ENCODE measurements at regions not wholly inside any gene's neighbourhood (a gene's known extent, or its start where the extent isn't known, plus 50 kb on each side); places are given as distances from the start of the nearest gene placed in this dataset.

DNA sequence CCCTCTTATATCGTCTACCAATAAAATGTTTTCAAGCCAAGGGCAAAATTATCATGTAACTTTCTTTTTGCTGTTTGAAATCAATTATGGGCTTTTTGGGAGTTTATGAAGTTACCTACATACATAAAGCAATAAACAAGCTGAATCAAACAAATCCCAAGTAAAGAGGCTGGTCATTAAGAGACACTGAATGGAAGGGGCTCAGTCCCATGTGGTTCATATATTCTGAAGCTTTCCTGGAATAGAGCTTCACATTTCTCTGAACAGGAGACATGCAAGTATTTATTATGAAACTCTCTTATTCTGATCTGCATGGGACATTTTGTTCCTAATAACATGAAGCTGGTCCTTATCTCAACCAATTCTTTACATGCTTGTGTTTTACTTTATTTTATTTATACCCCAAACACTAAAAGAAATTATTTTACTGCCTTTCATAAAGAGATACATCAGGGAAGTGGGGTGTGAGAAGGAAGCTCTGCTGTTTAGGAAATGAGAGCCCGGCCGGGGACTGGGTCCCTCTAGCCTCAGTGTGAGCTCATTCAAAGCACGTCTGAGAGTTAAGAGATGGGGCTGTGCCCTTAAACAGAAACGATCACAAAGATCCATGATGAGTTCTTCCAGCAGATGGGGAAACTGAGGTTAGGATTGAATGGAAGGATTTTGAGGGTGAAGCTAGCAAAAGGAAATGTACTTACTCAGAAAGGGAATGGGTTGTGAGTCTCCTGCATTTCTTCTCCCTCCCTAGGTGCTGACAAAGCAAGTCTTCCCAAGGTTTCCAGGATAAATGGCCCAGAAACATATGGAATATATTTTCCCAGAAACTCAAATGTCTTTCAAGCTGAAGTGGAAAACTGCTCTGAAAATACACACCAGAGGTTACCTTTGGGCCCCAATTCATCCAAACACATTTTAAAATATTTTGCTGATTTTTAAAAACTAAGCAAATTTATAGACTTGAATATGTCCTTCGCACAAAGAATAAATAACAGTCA lies 93.1 kb upstream of the LNX1 start:
- no peak for DNase-seq

- no peak for DNase-seq
Measured at GRCh38 chr4:53682908-53683307, 91.6 kb upstream of the LNX1 start.

GRCh38 chr4:53682196-53682595 lies 90.9 kb upstream of the LNX1 start:
- no peak for DNase-seq

DNA sequence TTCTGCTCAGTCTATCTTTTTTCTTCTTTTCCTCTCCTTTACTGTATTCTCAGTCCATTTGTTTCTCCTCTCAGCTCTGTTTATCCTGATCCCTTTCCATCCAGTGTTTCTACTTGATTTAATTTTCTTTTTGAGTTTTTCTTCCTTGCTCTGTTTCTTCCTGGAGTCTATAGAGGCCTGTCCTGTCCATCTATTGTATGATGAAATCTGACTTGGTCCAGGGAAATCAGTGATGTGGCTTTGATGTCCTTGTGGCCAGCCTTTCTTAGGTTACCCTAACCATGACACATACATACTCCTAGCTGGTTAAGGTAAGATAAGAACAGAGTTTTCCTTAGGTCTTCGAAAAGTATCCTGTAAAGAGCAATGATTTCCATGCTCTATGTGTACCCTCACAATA lies 89.3 kb upstream of the LNX1 start:
- DNase-seq, result no peak

DNA sequence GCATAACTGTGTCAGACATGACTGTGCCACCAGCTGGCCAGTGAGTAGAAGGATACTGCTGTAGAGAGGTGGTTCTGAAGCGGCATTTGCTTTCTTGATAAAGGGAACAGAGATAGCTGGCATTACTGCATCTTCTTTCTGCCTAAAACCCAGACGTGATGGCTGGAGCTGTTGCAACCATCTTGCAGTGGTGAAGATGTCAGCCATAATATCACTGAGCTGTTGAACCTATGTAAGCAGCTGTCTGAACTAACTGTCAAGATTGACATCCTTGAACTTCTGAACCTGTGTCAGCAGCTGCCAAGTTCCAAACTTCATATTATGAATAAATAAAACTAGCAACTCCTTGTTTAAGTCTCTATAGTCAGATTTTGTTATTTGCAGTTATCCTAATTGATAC lies 88.9 kb upstream of the LNX1 start:
- DNase-seq, result no peak

GRCh38 chr4:53676402-53676871 lies 85.2 kb upstream of the LNX1 start:
- DNase-seq, result peak; percentile 64 to 65

GRCh38 chr4:53674903-53675302 lies 83.6 kb upstream of the LNX1 start:
- no peak for DNase-seq

GRCh38 chr4:53672873-53673272 lies 81.6 kb upstream of the LNX1 start:
- no peak for DNase-seq

DNA sequence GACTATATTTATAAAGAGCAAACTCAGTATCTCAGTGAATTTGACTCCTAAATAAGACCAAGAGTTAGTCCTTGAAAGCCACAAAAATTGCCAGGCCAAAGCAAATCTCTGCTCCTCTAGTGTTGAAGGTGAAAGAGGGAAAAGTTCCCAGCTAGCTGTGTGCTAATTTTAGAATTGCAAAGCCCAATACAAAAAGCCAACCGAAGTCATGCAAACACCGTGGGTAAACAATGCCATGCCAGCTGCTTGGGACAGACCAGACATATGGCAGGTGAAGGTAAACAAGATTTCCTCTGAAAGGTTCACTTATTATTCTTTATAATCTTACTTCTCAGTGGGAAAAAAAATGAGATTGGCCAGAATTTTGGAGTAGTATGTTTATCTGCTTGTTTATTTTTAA lies 80.5 kb upstream of the LNX1 start:
- DNase-seq, result no peak

GRCh38 chr4:53659737-53660136 lies 68.5 kb upstream of the LNX1 start:
- no peak for DNase-seq

GRCh38 chr4:53659112-53659511 lies 67.8 kb upstream of the LNX1 start:
- no peak for DNase-seq

DNA sequence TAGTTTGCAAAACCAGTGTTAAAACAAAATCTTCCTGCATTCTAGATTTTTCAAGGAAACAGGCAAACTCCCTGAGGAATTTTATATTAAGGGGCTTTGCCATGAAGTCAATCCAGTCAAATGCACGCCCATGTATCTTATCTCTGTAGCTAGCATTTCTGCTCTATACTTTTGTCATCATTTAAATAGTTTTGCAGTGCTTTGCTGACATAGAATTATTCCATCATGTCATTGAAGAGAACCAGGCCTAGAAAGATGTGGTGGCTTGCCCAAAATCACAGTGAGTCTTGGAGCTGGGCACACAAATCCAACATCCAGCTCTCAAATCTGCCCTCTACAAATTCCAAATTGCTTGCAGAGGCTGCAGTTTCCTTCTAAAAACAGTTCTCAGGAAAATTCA lies 66.7 kb upstream of the LNX1 start:
- DNase-seq, result no peak

DNA sequence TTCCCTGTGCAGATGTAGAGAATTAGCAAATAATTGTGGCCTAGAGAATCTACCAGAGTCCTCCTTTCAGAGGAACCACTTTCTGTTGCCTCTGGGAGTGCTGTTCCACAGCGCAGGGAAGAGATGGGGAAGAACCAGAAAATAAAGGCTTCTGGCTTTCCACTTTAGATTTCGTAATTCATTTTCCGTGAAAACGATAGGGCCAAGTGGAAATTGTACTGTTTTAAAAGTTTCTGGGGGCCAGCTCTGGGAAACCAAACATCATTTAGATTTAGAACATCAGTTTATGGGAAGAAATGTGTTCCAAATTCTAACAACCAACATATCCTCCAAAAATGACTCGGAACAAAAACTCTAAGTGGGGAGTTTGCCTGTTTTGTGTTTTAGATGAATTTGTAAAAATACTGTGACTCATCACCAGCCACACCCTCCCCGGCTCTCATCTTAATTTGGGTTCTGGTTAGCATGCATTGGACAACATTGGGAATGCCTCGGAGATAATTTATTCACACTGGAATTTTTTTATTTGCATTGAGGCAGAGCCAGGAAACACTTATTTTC lies 65.2 kb upstream of the LNX1 start:
- DNase-seq, result no peak

GRCh38 chr4:53654300-53654758 lies 63.0 kb upstream of the LNX1 start:
- no peak for DNase-seq

GRCh38 chr4:53653484-53654053 lies 62.3 kb upstream of the LNX1 start:
- no peak for DNase-seq

- DNase-seq, result no peak
Measured at GRCh38 chr4:53651156-53651735, 60.0 kb upstream of the LNX1 start.

GRCh38 chr4:53649357-53649756 lies 58.1 kb upstream of the LNX1 start:
- DNase-seq, result no peak

DNA sequence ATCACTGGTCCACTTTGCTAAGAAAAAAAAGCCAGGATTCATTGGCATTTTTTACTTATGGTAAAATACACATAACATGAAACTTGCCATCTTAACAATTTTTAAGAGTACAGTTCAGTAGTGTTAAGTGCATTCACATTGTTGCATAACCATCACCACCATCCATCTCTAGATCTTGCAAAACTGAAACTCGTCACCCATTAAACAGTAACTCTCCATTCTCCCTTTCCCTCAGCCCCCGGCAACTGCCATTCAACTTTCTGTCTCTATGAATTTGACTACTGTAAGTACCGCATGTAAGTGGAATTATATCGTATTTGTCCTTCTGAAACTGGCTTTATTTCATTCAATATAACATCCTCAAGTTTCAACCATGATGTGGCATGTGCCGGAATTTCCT lies 56.3 kb upstream of the LNX1 start:
- no peak for DNase-seq

- DNase-seq, result no peak
Measured at GRCh38 chr4:53646795-53647194, 55.5 kb upstream of the LNX1 start.

- peak in 1 of 2 donors; percentile 28 for DNase-seq
Measured at GRCh38 chr4:53645108-53645507, 53.8 kb upstream of the LNX1 start.

GRCh38 chr4:53644607-53645006 lies 53.3 kb upstream of the LNX1 start:
- DNase-seq, result peak; percentile 23 to 31
